ENCODE measurements at regions not wholly inside any gene's neighbourhood (a gene's known extent, or its start where the extent isn't known, plus 50 kb on each side); places are given as distances from the start of the nearest gene placed in this dataset.
A peak's percentile ranks its signal among the peaks of the same experiment; 100 is the strongest.

GRCh38 chr7:156088115-156088514 is 275.9 kb upstream of the SHH start:
- DNase-seq, result no peak

- DNase-seq, result no peak
Observed at GRCh38 chr7:156082048-156083040, 270.1 kb upstream of the SHH start.

DNA sequence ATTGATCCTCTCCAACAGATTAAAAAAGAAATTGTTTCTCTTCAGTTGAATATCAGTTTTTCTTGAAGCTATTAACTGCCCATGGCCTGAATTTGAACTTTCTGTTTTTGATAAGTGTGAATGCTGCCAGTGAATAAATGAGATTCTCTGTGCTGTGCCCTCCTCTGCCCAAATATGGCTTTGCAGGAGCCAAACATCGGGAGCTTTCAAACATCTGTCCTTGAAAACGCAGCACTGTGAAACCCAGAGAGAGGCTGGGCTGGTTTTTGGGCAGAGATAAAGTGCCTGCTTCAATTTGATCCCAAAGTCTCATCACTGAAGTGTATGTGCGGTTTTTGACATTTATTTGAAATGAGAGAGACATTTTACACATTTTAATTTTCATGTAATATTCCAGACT is 268.3 kb upstream of the SHH start:
- no peak for DNase-seq

DNA sequence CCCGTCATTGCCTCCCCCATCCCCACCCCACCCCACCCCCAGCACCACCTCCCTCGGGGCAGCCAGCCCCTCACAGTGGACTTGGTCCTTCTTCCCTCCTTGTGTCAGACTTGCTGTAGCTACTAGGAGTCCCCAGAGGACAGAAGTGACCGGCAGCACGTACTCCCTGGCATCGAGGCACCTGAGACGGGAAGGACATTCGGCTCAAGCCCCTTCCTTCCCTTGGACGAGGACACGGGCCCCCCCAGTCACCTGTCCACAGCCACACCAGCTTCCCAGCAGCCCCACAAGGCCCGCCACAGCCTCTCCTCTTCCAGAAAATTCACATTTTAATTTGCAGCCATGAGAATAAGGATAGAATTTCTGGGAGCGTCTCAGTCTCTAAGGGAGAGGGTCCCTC is 267.8 kb upstream of the SHH start:
- no peak for DNase-seq

DNA sequence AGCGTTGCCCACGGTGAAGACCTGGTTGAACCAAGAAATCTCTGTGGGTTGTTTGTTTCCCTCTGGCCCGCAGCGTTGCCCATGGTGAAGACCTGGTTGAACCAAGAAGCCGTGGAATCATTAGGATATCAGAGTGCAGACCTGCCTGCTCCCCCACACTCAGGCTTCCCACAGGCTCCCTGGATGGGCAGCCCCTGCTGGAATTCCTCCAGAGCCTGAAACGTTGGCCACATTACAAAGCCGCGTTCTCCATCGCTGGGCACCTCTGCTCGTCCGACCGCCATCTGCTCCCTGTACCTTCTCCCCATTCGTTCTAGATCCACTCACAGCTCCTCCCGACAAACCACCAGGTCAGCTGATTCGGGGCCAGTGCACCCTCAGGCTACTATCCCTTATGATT is 266.9 kb upstream of the SHH start:
- no peak for DNase-seq

DNA sequence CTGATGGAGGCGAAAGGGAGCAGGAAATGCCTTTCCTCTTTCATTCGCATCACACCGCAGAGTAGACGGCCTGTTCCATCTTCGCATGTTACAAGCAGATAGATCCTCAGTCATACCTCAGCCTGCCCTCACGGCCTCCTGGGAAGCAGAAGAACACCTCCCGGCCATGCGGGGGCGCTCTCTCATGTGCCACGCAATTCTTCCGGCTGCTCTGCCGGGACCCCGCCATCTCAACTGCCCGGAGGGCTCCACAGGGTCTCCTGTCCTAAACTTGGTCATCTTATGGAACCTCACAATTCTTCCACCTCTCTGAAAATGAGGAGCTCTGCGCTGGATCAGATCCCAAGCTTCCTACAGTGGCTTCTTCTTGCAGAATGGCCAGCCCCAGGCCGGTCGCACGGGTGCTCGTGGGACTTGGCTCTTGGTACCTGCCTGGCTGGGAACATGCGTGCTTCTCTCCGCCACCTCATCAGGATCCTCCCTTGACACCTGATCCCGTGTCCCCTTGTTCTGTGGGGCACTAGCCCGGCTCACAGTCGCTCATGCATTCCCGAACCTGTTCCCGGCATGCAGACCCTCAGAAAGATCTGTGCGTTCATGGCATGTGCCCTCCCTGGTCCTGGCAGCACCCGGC is 262.8 kb upstream of the SHH start:
- DNase-seq, result no peak

- no peak for DNase-seq
Observed at GRCh38 chr7:156074084-156074483, 261.8 kb upstream of the SHH start.

DNA sequence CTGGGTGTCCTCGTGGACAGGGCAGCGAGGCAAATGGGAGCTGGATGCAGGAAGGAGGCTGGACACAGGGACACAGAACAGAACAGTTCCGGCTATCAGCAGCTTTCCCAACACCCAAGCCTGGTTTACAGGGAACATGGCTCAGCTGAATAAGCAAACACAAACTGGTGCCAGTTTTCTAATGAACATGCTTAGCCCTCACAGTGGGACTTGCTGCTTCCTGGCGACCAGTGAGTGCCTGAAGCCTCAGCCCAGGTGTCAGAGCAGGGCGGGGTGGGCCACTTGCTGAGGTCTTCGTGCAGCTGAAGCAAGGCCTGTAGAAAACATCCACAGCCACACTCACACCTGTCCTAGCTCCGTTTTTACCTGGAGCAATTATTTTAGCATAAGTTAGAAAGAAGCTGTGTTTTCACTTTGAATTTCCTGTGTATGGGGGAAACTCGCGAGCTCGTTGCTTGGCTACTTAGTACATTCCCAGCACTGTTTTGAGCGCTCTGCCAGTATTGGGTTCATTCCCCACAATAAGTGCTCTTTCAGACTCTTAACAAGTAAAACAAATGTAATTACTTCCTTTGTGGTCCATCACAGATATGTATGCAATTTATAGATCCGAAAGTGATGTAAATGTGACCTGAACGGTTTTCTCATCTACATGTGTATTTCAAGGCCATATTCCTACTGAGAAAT is 261.2 kb upstream of the SHH start:
- peak; percentile 29 for DNase-seq

GRCh38 chr7:156071612-156072011 is 259.3 kb upstream of the SHH start:
- no peak for DNase-seq

DNA sequence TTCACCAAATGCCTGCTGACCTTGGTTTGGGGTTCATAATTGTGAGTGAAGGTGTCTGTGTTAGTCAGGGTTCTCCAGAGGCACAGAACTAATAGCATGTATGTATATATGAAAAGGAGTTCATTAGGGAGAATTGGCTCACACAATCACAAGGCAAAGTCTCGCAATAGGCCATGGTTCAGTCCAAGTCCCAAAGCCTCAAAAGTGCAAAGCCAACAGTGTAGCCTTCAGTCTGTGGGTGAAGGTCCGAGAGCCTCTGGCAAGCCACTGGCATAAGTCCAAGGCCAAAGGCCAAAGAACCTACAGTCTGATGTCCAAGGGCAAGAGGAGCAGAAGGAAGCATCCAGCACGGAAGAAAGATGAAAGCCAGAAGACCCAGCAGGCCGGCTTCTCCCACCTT is 257.6 kb upstream of the SHH start:
- no peak for DNase-seq

DNA sequence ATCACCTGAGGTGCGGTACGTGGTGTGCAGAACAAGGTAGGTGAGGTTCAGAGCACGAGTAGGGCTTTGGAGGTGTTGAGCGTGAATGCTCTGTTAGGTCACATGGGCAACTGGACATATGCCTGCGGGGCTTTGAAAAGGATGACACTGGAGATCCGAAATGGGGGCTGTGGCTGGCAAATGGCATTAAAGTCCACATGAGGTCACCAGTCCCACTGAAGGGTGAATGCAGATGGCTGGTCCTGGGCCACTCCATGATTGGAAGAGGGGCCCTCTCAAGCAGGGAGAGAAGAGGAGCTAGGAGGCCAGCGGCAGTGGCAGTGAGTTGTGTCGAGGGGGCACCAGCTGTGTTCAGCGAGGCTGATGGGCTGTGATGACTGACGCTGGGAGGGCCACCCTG is 254.9 kb upstream of the SHH start:
- no peak for DNase-seq

DNA sequence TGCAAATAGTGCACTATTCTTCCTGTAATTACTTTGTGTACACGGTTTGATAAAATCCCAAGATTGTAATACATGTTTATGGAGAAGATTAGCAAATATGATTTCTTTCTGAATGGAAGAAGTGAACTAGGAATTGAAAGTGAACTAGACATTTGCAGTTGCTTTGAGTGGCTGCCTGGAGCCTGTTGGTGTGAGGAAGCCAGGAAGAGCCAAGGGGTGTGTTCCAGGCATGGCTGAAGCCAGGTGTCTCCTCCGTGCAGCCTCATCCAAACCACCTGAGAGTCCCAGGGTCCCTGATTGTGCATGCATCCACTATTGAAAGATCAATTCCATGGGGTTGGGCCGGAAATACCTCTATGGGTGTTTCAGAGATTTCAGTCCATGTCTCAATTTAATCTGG is 253.1 kb upstream of the SHH start:
- no peak for DNase-seq

DNA sequence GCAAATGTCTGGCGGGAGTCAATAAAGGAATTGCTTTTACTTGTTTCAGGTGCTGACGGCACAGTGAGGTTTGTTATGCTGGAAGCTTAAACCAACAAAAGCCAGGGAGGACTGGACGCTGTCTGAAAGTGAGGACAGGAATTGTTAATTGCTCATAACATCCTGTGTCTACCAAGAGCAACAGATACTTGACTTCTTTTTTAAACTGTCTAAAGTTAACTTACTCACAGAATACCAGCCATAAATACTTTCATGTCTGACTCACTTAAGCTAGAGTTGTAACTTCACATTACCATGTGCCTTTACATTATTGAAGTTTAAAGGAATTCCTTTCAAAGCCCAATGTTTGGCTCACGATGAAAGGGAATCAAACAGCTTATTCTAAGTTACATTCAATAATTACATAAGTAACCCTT is 252.7 kb upstream of the SHH start:
- no peak for DNase-seq

DNA sequence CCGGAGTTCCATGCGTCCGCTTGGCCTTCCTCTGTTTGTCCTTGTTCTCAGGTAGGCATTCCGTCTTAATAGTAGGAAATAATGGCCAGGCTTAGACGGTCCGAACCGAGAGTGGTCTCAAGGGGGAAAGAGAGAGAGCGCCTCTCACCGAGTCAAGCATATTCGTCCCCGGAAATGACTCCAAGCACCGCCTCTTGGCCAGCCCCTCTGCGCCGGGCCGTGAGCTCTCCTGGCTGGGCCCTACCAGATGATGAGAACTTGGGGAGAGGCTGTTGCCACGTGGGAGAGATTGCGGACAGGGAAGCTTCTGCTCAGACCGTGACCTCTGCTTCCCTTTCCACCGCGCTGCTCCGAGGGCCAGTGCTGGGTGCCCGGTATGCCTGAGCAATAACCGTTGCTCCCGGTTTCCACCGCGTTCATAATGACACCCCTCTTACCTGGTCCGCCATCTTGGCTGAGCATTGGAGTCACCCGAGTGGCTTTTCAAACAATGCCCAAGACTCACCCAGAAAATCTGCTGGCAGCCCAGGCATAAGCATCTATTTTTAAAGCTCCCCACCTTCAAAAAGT is 251.1 kb upstream of the SHH start:
- no peak for DNase-seq

DNA sequence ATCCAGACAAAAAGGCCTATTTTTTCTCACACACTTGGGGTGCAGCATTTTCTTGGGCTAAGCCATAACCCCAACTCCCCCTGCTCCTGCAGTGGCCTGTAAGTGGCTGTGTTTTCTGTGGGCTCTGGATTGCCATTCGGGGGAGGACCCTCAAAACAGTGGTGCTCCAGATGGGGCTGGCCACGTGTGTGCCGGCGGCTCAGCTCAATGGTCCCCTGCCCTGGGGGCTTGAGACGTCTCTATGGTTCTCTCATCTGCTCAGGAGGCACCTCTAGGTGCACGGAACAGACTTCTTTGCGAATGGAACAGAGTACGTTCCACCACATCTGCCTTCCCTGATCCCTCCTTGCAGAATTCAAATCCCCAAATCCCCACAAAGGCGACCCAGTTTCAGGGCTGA is 250.0 kb upstream of the SHH start:
- DNase-seq, result no peak

- DNase-seq, result no peak
Observed at GRCh38 chr7:156061689-156062255, 249.5 kb upstream of the SHH start.

DNA sequence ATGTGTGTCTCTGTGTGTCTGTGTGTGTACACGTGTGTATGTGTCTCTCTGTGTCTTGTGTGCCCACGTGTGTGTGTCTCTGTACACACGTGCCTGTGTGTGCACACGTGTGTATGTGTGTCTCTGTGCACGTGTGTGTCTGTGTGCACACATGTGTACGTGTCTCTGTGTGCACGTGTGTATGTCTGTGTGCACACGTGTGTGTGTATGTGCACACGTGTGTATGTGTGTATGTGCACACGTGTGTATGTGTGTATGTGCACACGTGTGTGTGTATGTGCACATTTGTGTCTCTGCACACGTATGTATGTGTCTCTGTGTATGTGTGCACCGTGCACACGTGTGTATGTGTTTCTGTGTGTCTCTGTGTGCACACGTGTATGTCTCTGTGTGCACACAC is 248.7 kb upstream of the SHH start:
- no peak for DNase-seq

GRCh38 chr7:156059369-156059768 is 247.1 kb upstream of the SHH start:
- no peak for DNase-seq

GRCh38 chr7:156058248-156058647 is 246.0 kb upstream of the SHH start:
- no peak for DNase-seq

DNA sequence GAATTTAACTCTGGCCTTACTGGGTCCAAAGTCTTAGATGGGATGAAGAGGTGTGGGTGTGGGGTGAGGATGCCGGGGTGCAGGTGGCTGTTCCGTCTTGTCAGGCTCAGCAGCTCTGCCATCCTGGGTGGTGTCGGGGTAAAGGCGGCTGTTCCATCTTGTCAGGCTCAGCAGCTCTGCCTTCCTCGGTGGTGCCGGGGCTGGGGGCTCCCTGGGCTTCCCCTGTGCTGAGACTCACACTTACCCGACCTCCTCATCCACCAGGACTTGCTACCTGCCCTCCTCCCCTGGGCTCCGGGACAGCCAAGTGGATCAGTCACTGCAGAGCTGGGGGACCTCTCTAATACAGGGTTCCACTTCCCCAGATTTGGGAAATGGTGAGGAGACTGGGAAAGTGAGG is 244.3 kb upstream of the SHH start:
- no peak for DNase-seq

DNA sequence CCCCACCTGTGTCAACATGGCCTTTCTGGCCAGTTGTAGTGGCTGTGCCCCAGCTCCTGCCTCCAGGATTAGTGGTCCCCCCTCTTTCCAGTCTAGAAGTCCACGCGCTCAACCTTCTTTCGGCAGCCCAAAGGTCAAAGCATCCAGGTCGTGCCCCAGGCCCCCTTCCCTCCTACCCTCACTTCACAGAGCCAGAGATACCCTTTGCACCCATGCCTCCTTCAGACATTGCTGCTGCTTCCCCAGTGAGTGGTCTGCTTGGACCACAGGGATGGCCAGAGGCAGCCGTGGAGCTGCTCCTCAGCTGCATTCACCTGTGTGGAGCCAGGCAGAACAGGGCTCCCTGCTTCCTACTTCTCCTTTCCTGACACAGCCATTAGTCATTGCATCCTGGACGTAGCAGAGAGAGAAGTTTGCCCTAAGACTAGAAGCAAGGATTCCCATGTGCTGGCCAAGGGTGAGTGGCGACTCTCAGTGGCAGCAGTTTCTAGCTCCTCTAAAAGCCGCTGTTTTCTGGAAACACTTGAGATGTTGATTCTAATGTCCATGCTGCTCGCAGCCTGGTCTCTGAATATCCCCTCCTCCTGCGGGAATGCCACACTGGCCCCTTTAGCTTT is 243.1 kb upstream of the SHH start:
- DNase-seq, result no peak

DNA sequence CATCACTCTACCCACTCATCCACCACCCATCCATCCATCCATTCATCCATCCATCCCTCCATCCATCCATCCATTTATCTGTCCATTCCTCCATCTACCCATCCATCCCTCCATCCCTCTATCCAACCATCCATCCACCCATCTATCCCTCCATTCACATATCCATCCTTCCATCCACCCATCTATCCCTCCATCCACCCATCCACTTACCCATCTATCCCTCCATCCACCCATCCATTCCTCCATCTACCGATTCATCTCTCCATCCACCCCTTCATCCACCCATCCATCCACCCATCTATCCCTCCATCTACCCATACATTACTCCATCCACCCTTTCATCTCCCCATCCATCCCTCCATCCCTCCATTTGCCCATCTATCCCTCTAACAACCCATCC is 239.6 kb upstream of the SHH start:
- DNase-seq, result no peak

Data from NCI-H1092 (cell line).